Kidney (tissue), 13 donors: ENCODE measurements at regions not wholly inside any gene's neighbourhood (a gene's known extent, or its start where the extent isn't known, plus 50 kb on each side); places are given as distances from the start of the nearest gene placed in this dataset.

Source experiments
- DNase-seq, 5 donors: peaks; one replicate each; pipeline ENCODE4 v3.0.0-alpha.2; 2013 to 2020
- FAIRE-seq: peaks from 2 replicates; lab custom pipeline; 2012; peaks lifted over from hg19 to GRCh38; lab: Jason Lieb, UNC
- H3K27ac ChIP-seq, 2 donors: one replicate each; pipeline ENCODE4 v1.7.0; 2013; ENCODE audit warnings: low read depth in 2 of 2, low read length in 2 of 2, inconsistent platforms in 1 of 2
- H3K27me3 ChIP-seq: one replicate; pipeline ENCODE4 v1.7.1; 2013; ENCODE audit warnings: low read length, inconsistent platforms; ENCODE audit not compliant: control insufficient read depth, insufficient read depth
- H3K36me3 ChIP-seq, 3 donors: one replicate each; pipeline versions ENCODE4 v1.7.0 to v1.7.1; 2013; ENCODE audit warnings: low read length in 3 of 3, control low read depth in 1 of 3, inconsistent platforms in 1 of 3; ENCODE audit not compliant: insufficient read depth in 3 of 3, control insufficient read depth in 2 of 3
- H3K4me1 ChIP-seq, 3 donors: one replicate each; pipeline versions ENCODE4 v1.7.0 to v1.7.1; 2013; ENCODE audit warnings: low read length in 3 of 3, inconsistent platforms in 1 of 3, low read depth in 1 of 3; ENCODE audit not compliant: control insufficient read depth in 2 of 3, insufficient read depth in 2 of 3
- H3K4me3 ChIP-seq, 3 donors: one replicate each; pipeline versions ENCODE4 v1.7.0 to v1.8.1; 2013; ENCODE audit warnings: low read length in 3 of 3, control low read depth in 1 of 3, inconsistent platforms in 1 of 3
- H3K9ac ChIP-seq, 3 donors: one replicate each; pipeline versions ENCODE4 v1.7.0 to v1.7.1; 2013; ENCODE audit warnings: low read length in 3 of 3, control low read depth in 1 of 3, inconsistent platforms in 1 of 3
- H3K9me3 ChIP-seq, 3 donors: one replicate each; pipeline versions ENCODE4 v1.7.0 to v1.7.1; 2013; ENCODE audit warnings: low read length in 3 of 3, control low read depth in 1 of 3, inconsistent platforms in 1 of 3; ENCODE audit not compliant: control insufficient read depth in 2 of 3, insufficient read depth in 1 of 3
- intact Hi-C: fragments of 100-400 bp; cut with DNase I; formaldehyde crosslinking; loops from one replicate; pipeline ENCODE4 v1.11.1; 2022
- TF ChIP-seq, protein P1 (sequence below): IDR thresholded peaks from 3 replicates; pipeline ENCODE4 v1.5.1; 2012; ENCODE audit warnings: mild to moderate bottlenecking, moderate library complexity, borderline replicate concordance; ENCODE audit not compliant: insufficient read depth; ENCODE audit errors: extremely low read depth
- donor health status: control.
- donor health status: control.
- donor health status: control.
- donor health status: control.
- donor health status: control.
- donor health status: DM: yes; HTN: yes; CAD: no.
- donor health status: Normal renal cell carcinoma (clear cell type).

DNA sequence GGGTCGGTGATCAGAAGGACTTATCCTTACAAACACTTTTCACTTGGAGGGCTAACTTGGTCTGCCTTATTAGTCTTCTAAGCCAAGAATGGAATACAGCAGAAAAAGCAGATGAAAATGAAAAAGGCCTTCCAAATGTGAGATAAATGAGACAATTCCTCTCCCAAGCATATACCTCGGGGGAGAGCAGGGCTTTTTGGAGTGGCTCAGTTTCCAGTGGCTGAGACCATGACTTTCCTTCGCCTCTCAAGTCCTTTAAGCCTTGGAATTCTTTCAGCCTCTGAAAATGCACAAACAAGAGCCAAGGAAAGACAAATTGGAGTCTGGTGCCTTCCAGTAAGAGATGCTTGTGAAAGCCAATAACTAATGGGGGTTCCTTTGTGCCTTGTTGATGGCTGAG, 130.9 kb downstream of the DTWD1 start:
- H3K9ac ChIP-seq: no peak overlapping the region
- no peaks in the 10 kb centered on the region for H3K4me1 ChIP-seq
- H3K9me3 ChIP-seq: no peaks in the 10 kb centered on the region
- TF ChIP-seq, protein P1, sequence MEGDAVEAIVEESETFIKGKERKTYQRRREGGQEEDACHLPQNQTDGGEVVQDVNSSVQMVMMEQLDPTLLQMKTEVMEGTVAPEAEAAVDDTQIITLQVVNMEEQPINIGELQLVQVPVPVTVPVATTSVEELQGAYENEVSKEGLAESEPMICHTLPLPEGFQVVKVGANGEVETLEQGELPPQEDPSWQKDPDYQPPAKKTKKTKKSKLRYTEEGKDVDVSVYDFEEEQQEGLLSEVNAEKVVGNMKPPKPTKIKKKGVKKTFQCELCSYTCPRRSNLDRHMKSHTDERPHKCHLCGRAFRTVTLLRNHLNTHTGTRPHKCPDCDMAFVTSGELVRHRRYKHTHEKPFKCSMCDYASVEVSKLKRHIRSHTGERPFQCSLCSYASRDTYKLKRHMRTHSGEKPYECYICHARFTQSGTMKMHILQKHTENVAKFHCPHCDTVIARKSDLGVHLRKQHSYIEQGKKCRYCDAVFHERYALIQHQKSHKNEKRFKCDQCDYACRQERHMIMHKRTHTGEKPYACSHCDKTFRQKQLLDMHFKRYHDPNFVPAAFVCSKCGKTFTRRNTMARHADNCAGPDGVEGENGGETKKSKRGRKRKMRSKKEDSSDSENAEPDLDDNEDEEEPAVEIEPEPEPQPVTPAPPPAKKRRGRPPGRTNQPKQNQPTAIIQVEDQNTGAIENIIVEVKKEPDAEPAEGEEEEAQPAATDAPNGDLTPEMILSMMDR: no peak
- no peaks in the 10 kb centered on the region for H3K36me3 ChIP-seq
- H3K27me3 ChIP-seq: no peaks in the 10 kb centered on the region
- H3K27ac ChIP-seq: no peak overlapping the region
- H3K4me3 ChIP-seq: no peak overlapping the region
- intact Hi-C loops: no loop called here
- DNase-seq (no peak), FAIRE-seq (no peak)

DNA sequence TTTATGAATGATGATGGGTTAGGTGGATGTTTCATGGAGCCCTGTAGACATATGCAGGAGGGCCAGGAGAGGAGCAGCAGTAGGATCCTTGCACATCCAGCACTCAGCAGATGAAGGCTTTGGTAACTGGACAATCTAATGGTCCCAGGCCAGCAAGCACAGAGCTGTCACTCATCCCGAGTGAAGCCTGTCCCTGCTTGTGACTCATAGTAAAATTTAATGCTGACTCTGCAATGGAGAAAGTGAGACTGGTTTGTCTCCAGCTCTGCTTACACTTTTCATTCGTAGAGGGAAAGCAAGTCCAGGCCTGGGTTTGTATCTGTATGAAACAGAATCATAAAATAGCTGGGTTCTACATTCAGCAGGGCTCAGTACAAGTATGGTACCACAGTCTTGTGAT, 131.7 kb downstream of the DTWD1 start:
- no peak overlapping the region for H3K4me3 ChIP-seq
- no peaks in the 10 kb centered on the region for H3K36me3 ChIP-seq
- H3K9me3 ChIP-seq: no peaks in the 10 kb centered on the region
- no peaks in the 10 kb centered on the region for H3K27me3 ChIP-seq
- TF ChIP-seq, protein P1: no peak
- H3K27ac ChIP-seq: no peak overlapping the region
- no peak overlapping the region for H3K9ac ChIP-seq
- intact Hi-C loops: no loop called here
- no peak for DNase-seq
- FAIRE-seq: no peak
- H3K4me1 ChIP-seq: no peaks in the 10 kb centered on the region

DNA sequence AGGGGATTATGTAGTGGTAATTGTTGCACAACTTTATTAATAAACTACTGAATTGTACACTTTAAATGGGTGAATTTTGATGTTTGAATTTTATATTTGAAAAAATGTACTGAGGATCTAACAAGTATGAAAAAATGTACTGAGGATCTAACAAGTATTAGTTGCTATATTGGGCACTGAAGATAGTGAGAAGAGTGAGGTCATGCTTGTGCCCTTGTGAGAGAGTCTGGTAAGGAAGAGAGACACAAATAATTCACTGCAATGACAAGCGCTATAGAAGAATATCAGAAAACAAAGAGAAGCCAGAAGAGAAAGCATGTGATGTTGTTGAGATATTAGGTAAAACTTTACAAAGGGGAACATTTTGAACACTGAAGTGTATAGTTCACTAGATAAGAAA, 137.6 kb downstream of the DTWD1 start:
- no peaks in the 10 kb centered on the region for H3K36me3 ChIP-seq
- H3K27me3 ChIP-seq: no peaks in the 10 kb centered on the region
- DNase-seq: no peak
- no peak for FAIRE-seq
- H3K9me3 ChIP-seq: peaks cover 0 to 23% (median 6%) of the 10 kb centered on the region in 3 donors
- H3K27ac ChIP-seq: no peak overlapping the region
- H3K4me3 ChIP-seq: no peak overlapping the region
- H3K9ac ChIP-seq: no peak overlapping the region
- intact Hi-C loops: no loop called here
- TF ChIP-seq, protein P1: no peak
- no peaks in the 10 kb centered on the region for H3K4me1 ChIP-seq

DNA sequence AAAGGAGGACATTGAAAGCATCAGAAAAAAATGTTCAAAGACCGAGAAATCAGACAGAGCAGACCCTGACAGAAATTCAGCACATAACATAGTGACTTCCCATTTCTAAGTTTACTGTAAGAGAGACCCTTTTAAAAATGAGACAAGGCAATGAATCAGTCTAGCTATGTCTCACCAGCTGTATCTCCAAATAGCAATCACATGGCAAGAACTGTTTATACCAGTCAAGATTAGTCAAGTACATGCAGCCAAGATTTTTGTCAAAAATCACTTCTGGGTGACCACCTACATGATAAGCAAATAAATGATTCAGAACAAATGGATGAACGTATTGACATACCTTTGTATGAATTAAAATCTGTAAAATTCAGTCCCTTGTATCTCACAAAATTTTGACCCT, 138.0 kb downstream of the DTWD1 start:
- FAIRE-seq (no peak), DNase-seq (no peak)
- Histone ChIP-seq H3K9me3 (peaks cover 0 to 25% (median 6%) of the 10 kb centered on the region in 3 donors), H3K36me3 (no peaks in the 10 kb centered on the region), H3K4me3 (no peak overlapping the region), H3K27me3 (no peaks in the 10 kb centered on the region), H3K9ac (no peak overlapping the region), H3K27ac (no peak overlapping the region), H3K4me1 (no peaks in the 10 kb centered on the region)
- TF ChIP-seq, protein P1: no peak
- intact Hi-C loops: no loop called here
